GM19035 (cell line): ENCODE measurements at regions not wholly inside any gene's neighbourhood (a gene's known extent, or its start where the extent isn't known, plus 50 kb on each side); places are given as distances from the start of the nearest gene placed in this dataset.

Experiments used
- ATAC-seq: cut with Tn5 transposase; IDR thresholded peaks from one replicate; pipeline ENCODE4 v1.9.1; 2021; ENCODE audit not compliant: unreplicated experiment

DNA sequence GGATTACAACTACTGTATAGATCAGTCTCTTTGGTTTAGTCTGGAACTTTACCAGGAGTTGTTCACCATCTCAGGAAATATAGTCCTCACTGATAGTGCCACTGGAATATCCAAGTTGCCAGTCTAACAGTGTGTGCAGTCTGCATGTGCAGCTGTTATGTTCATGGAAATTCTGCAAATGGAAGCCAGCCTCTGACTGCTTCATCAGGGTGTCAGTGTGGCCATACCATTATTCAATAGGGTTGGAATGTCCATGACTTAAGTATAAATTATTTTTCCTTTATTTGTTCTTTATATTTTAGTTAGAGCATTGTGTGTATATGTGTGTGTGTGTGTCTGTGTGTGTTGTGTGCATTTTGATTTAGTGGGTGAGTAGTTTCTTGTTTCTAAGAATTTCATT lies 51.8 kb downstream of the C11orf96 start:
- no peak for ATAC-seq

DNA sequence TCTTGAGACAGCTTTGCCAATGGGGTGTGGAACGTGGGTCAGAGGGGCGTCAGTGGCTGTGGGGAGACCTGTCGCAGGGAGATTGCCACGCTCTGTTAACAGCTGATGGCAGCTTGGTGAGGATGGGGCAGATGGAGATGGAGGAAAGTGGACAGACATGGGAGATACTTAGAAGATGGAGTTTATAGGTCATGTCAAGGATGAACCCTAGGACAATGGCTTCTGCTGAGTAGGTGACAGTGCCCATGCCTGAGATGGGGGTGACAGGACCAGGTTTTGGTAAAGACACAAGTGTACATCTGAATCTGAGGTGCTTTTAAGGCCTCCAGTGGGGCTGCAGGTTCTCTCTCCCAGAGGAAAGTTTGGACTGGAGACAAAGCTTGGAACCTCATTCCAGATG lies 51.5 kb upstream of the ACCSL start:
- ATAC-seq, result no peak

DNA sequence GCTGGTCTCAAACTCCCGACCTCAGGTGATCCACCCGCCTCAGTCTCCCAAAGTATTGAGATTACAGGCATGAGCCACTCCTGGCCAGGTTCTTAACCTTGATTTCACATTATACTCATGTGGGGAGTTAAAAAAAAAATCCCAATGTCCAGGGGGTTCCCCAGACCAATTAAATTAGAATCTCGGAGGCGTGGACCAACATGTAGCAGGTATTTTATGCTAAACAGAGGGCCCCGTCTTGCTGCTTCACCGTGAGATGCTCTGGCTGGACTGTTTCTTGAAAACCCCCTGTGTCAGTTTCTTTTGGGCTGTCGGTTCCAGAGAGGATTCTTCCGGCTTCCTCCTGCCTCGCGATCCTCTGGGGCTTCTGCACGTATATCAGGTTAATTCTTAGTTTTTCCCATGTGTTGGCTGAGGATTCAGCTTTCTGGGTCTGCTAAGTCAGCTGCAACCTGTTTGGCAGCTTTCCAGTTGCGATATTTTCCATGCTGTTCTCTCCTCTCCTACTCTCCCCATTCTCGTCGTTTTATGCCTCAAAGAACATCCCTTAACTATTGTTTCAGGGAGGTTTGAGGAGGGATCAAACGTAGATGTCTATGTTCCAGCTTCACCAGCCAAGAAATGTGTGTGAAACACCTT lies 50.6 kb upstream of the ACCSL start:
- peak; percentile 53 for ATAC-seq
